ENCODE measurements at regions not wholly inside any gene's neighbourhood (a gene's known extent, or its start where the extent isn't known, plus 50 kb on each side); places are given as distances from the start of the nearest gene placed in this dataset.

- no peak for DNase-seq
- H3K27me3 ChIP-seq, result no peaks in the 10 kb centered on the region
- no peaks in the 10 kb centered on the region for H3K36me3 ChIP-seq
- no peak overlapping the region for H3K4me3 ChIP-seq
- H3K9me3 ChIP-seq, result no peaks in the 10 kb centered on the region
These were observed 149.6 kb downstream of the LINC00237 start for GRCh38 chr20:20956513-20956931.

- DNase-seq, result no peak
These were observed 150.3 kb downstream of the LINC00237 start for GRCh38 chr20:20955892-20956291.

GRCh38 chr20:20953738-20954618, 152.2 kb downstream of the LINC00237 start:
- Histone ChIP-seq H3K36me3 (no peaks in the 10 kb centered on the region), H3K4me3 (no peak overlapping the region), H3K27me3 (no peaks in the 10 kb centered on the region), H3K9me3 (no peaks in the 10 kb centered on the region)
- no peak for DNase-seq

More at GRCh38 chr20:20955892-20956291, 150.3 kb downstream of the LINC00237 start:
- no peaks in the 10 kb centered on the region for H3K9me3 ChIP-seq
- H3K4me3 ChIP-seq, result no peak overlapping the region
- H3K27me3 ChIP-seq, result no peaks in the 10 kb centered on the region
- H3K36me3 ChIP-seq, result no peaks in the 10 kb centered on the region

- Histone ChIP-seq H3K9me3 (no peaks in the 10 kb centered on the region), H3K36me3 (no peaks in the 10 kb centered on the region), H3K4me3 (no peak overlapping the region), H3K27me3 (no peaks in the 10 kb centered on the region)
- no peak for DNase-seq
These were observed 155.5 kb downstream of the LINC00237 start for GRCh38 chr20:20950620-20951019.

GRCh38 chr20:20946122-20946759, 159.9 kb downstream of the LINC00237 start:
- Histone ChIP-seq H3K9me3 (no peaks in the 10 kb centered on the region), H3K4me3 (no peak overlapping the region), H3K36me3 (no peaks in the 10 kb centered on the region), H3K27me3 (no peaks in the 10 kb centered on the region)
- DNase-seq, result no peak

GRCh38 chr20:20941468-20941889, 164.7 kb downstream of the LINC00237 start:
- H3K36me3 ChIP-seq, result no peaks in the 10 kb centered on the region
- H3K27me3 ChIP-seq, result no peaks in the 10 kb centered on the region
- no peaks in the 10 kb centered on the region for H3K9me3 ChIP-seq
- no peak overlapping the region for H3K4me3 ChIP-seq
- DNase-seq, result no peak

GRCh38 chr20:20939006-20939405, 167.2 kb downstream of the LINC00237 start:
- no peak overlapping the region for H3K4me3 ChIP-seq
- H3K36me3 ChIP-seq, result no peaks in the 10 kb centered on the region
- H3K27me3 ChIP-seq, result no peaks in the 10 kb centered on the region
- DNase-seq, result no peak
- no peaks in the 10 kb centered on the region for H3K9me3 ChIP-seq

GRCh38 chr20:20938599-20938998, 167.6 kb downstream of the LINC00237 start:
- no peak overlapping the region for H3K4me3 ChIP-seq
- no peak for DNase-seq
- no peaks in the 10 kb centered on the region for H3K9me3 ChIP-seq
- H3K36me3 ChIP-seq, result no peaks in the 10 kb centered on the region
- no peaks in the 10 kb centered on the region for H3K27me3 ChIP-seq

GRCh38 chr20:20938131-20938530, 168.0 kb downstream of the LINC00237 start:
- Histone ChIP-seq H3K36me3 (no peaks in the 10 kb centered on the region), H3K4me3 (no peak overlapping the region), H3K27me3 (no peaks in the 10 kb centered on the region), H3K9me3 (no peaks in the 10 kb centered on the region)
- no peak for DNase-seq

- H3K36me3 ChIP-seq, result no peaks in the 10 kb centered on the region
- no peak for DNase-seq
- no peaks in the 10 kb centered on the region for H3K9me3 ChIP-seq
- no peaks in the 10 kb centered on the region for H3K27me3 ChIP-seq
- H3K4me3 ChIP-seq, result no peak overlapping the region
These were observed 172.8 kb downstream of the LINC00237 start for GRCh38 chr20:20933142-20933958.

GRCh38 chr20:20932156-20932555, 174.0 kb downstream of the LINC00237 start:
- Histone ChIP-seq H3K36me3 (no peaks in the 10 kb centered on the region), H3K4me3 (no peak overlapping the region), H3K27me3 (no peaks in the 10 kb centered on the region), H3K9me3 (no peaks in the 10 kb centered on the region)
- no peak for DNase-seq

GRCh38 chr20:20931632-20932031, 174.5 kb downstream of the LINC00237 start:
- DNase-seq, result no peak
- no peaks in the 10 kb centered on the region for H3K9me3 ChIP-seq
- no peaks in the 10 kb centered on the region for H3K36me3 ChIP-seq
- no peak overlapping the region for H3K4me3 ChIP-seq
- no peaks in the 10 kb centered on the region for H3K27me3 ChIP-seq

GRCh38 chr20:20931024-20931423, 175.1 kb downstream of the LINC00237 start:
- Histone ChIP-seq H3K4me3 (no peak overlapping the region), H3K36me3 (no peaks in the 10 kb centered on the region), H3K9me3 (no peaks in the 10 kb centered on the region), H3K27me3 (no peaks in the 10 kb centered on the region)
- DNase-seq, result no peak

GRCh38 chr20:20930500-20930899, 175.7 kb downstream of the LINC00237 start:
- Histone ChIP-seq H3K36me3 (no peaks in the 10 kb centered on the region), H3K27me3 (no peaks in the 10 kb centered on the region), H3K9me3 (no peaks in the 10 kb centered on the region), H3K4me3 (no peak overlapping the region)
- no peak for DNase-seq

- no peaks in the 10 kb centered on the region for H3K27me3 ChIP-seq
- no peak overlapping the region for H3K4me3 ChIP-seq
- H3K36me3 ChIP-seq, result no peaks in the 10 kb centered on the region
- DNase-seq, result no peak
- H3K9me3 ChIP-seq, result no peaks in the 10 kb centered on the region
These were observed 176.8 kb downstream of the LINC00237 start for GRCh38 chr20:20929341-20929740.

GRCh38 chr20:20926222-20926905, 179.8 kb downstream of the LINC00237 start:
- no peaks in the 10 kb centered on the region for H3K9me3 ChIP-seq
- no peaks in the 10 kb centered on the region for H3K27me3 ChIP-seq
- no peak for DNase-seq
- no peaks in the 10 kb centered on the region for H3K36me3 ChIP-seq
- no peak overlapping the region for H3K4me3 ChIP-seq

GRCh38 chr20:20920433-20920832, 185.7 kb downstream of the LINC00237 start:
- Histone ChIP-seq H3K27me3 (no peaks in the 10 kb centered on the region), H3K36me3 (no peaks in the 10 kb centered on the region), H3K9me3 (no peaks in the 10 kb centered on the region), H3K4me3 (no peak overlapping the region)
- no peak for DNase-seq

Measured in MG63 (cell line).